ENCODE measurements at regions not wholly inside any gene's neighbourhood (a gene's known extent, or its start where the extent isn't known, plus 50 kb on each side); places are given as distances from the start of the nearest gene placed in this dataset.

DNA sequence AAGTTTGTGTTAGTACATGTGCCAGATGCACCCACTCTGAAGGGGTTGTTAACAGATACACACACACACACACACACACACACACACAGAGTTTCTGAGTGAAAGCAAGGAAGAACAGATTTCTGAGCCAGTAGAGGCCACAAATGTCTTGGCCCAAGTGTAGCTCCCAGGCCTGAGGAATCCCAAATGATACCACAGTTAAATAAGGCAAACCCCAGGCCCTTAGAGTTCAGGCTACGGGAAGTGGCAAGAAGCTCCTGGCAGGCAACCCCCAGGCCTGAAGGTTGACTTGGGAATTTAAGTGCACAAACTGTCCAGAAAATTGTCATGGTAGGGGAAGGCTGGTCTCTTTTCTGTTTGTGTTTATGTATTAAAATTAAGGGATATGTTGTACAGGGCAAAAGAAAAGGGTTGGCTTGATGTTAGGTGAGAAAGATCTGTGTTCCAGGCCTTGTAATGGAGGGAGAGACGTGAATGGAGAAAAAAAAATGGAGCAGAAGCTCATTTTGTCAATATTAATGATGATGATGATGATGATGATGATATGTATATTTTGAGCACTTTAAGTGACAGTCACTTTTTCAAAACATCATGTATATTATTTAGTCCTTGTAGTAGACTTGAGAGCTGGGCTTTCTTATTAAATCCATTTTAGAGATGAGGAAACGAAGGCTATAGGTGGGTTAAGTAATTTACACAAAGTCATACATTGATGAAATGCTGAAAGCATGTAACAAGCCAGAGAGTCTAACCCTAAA lies 317.0 kb upstream of the JAG1 start:
- Histone ChIP-seq H3K4me3 (replicated peaks in 1 of 3; ENCODE audit: insufficient read depth in 1 of 3, low read depth in 2 of 3, low read length in 3 of 3) (no peak overlapping the region), H3K4me2 (ENCODE audit: low read depth, low read length) (no peak overlapping the region), H3K27me3 (ENCODE audit: control insufficient read depth in 1 of 2, insufficient read depth in 2 of 2, low read length in 2 of 2) (no peaks in the 10 kb centered on the region), H4K20me1 (ENCODE audit: insufficient read depth, low read length) (no peaks in the 10 kb centered on the region), H3K27ac (ENCODE audit: extremely low read length, insufficient read depth, low read length) (no peak overlapping the region), H3K79me2 (ENCODE audit: insufficient read depth, low read length) (no peaks in the 10 kb centered on the region), H3K9me3 (ENCODE audit: low read length) (no peaks in the 10 kb centered on the region), H3K36me3 (replicated peaks in 1 of 2; ENCODE audit: control insufficient read depth in 1 of 2, insufficient read depth in 2 of 2, low read length in 2 of 2) (no peaks in the 10 kb centered on the region), H3K9ac (ENCODE audit: insufficient read depth, low read depth, low read length) (no peak overlapping the region), H3K4me1 (ENCODE audit: insufficient read depth, low read length) (no peaks in the 10 kb centered on the region), H2AFZ (ENCODE audit: low read length) (no peak overlapping the region)
- ChIA-PET POLR2A (no interaction called here), CTCF (ENCODE audit: low intra/inter-chr PET ratio, low total read pairs) (no interaction called here)
- TF ChIP-seq CREB1 (IDR thresholded peaks at IDR 0.05), result peak; percentile 68
- no peak for TF ChIP-seq CREB1 (CRISPR knock-in tag; IDR thresholded peaks at IDR 0.05)
- TF ChIP-seq TBL1XR1 (IDR thresholded peaks at IDR 0.05; ENCODE audit: borderline replicate concordance, low read length, partially characterized antibody), result no peak
- no TSS peak for BruUV-seq (replicated peaks)
- FAIRE-seq (no peak), DNase-seq (ENCODE audit: low spot score) (no peak), ATAC-seq (no peak)
- intact Hi-C loops (cut with micrococcal nuclease; ENCODE audit: unreplicated experiment), result no loop called here
- WGBS (ENCODE audit: low lambda C conversion rate), result 14% methylated on average over 3 of the region's 3 CpGs
- in situ Hi-C loops (cut with HindIII; ENCODE audit: extremely low pct_ligation_motif_present, low pct_unique_long_range_greater_than_20kb), result no loop called here

GRCh38 chr20:10992731-10993130 lies 318.9 kb upstream of the JAG1 start:
- Histone ChIP-seq H3K36me3 (replicated peaks in 1 of 2; ENCODE audit: control insufficient read depth in 1 of 2, insufficient read depth in 2 of 2, low read length in 2 of 2) (no peaks in the 10 kb centered on the region), H3K79me2 (ENCODE audit: insufficient read depth, low read length) (no peaks in the 10 kb centered on the region), H3K4me1 (ENCODE audit: insufficient read depth, low read length) (no peaks in the 10 kb centered on the region), H4K20me1 (ENCODE audit: insufficient read depth, low read length) (no peaks in the 10 kb centered on the region), H3K27ac (ENCODE audit: extremely low read length, insufficient read depth, low read length) (no peak overlapping the region), H2AFZ (ENCODE audit: low read length) (no peak overlapping the region), H3K4me3 (replicated peaks in 1 of 3; ENCODE audit: insufficient read depth in 1 of 3, low read depth in 2 of 3, low read length in 3 of 3) (no peak overlapping the region), H3K9me3 (ENCODE audit: low read length) (no peaks in the 10 kb centered on the region), H3K27me3 (ENCODE audit: control insufficient read depth in 1 of 2, insufficient read depth in 2 of 2, low read length in 2 of 2) (no peaks in the 10 kb centered on the region), H3K9ac (ENCODE audit: insufficient read depth, low read depth, low read length) (no peak overlapping the region), H3K4me2 (ENCODE audit: low read depth, low read length) (no peak overlapping the region)
- in situ Hi-C loops (cut with HindIII; ENCODE audit: extremely low pct_ligation_motif_present, low pct_unique_long_range_greater_than_20kb) (no loop called here), intact Hi-C loops (cut with micrococcal nuclease; ENCODE audit: unreplicated experiment) (no loop called here)
- WGBS (ENCODE audit: low lambda C conversion rate), result 15% methylated on average over 6 of the region's 6 CpGs
- no TSS peak for BruUV-seq (replicated peaks)
- no peak for ATAC-seq
- ChIA-PET CTCF (ENCODE audit: low intra/inter-chr PET ratio, low total read pairs) (no interaction called here), POLR2A (no interaction called here)
- DNase-seq (ENCODE audit: low spot score), result no peak
- FAIRE-seq, result no peak
- TF ChIP-seq, protein P1, sequence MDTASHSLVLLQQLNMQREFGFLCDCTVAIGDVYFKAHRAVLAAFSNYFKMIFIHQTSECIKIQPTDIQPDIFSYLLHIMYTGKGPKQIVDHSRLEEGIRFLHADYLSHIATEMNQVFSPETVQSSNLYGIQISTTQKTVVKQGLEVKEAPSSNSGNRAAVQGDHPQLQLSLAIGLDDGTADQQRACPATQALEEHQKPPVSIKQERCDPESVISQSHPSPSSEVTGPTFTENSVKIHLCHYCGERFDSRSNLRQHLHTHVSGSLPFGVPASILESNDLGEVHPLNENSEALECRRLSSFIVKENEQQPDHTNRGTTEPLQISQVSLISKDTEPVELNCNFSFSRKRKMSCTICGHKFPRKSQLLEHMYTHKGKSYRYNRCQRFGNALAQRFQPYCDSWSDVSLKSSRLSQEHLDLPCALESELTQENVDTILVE (CRISPR knock-in tag; IDR thresholded peaks at IDR 0.05), result no peak
- no peak for TF ChIP-seq ZNF550 (CRISPR knock-in tag; IDR thresholded peaks at IDR 0.05; ENCODE audit: borderline replicate concordance)
- no peak for TF ChIP-seq GPN1 (CRISPR knock-in tag; IDR thresholded peaks at IDR 0.05; ENCODE audit: borderline replicate concordance)
- no peak for TF ChIP-seq HOXA5 (CRISPR knock-in tag; IDR thresholded peaks at IDR 0.05)
- no peak for TF ChIP-seq HMG20A (CRISPR knock-in tag; IDR thresholded peaks at IDR 0.05; ENCODE audit: borderline replicate concordance)
- no peak for TF ChIP-seq ZNF841 (CRISPR knock-in tag; IDR thresholded peaks at IDR 0.05; ENCODE audit: borderline replicate concordance)
- TF ChIP-seq KDM4B (CRISPR knock-in tag; IDR thresholded peaks at IDR 0.05), result no peak
- no peak for TF ChIP-seq SALL2 (CRISPR knock-in tag; IDR thresholded peaks at IDR 0.05)
- TF ChIP-seq, protein P2, sequence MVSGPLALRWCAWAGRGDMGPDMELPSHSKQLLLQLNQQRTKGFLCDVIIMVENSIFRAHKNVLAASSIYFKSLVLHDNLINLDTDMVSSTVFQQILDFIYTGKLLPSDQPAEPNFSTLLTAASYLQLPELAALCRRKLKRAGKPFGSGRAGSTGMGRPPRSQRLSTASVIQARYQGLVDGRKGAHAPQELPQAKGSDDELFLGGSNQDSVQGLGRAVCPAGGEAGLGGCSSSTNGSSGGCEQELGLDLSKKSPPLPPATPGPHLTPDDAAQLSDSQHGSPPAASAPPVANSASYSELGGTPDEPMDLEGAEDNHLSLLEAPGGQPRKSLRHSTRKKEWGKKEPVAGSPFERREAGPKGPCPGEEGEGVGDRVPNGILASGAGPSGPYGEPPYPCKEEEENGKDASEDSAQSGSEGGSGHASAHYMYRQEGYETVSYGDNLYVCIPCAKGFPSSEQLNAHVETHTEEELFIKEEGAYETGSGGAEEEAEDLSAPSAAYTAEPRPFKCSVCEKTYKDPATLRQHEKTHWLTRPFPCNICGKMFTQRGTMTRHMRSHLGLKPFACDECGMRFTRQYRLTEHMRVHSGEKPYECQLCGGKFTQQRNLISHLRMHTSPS (CRISPR knock-in tag; IDR thresholded peaks at IDR 0.05; ENCODE audit: low read depth), result no peak
- TF ChIP-seq MYPOP (CRISPR knock-in tag; IDR thresholded peaks at IDR 0.05), result no peak
